ENCODE measurements at regions not wholly inside any gene's neighbourhood (a gene's known extent, or its start where the extent isn't known, plus 50 kb on each side); places are given as distances from the start of the nearest gene placed in this dataset.

DNA sequence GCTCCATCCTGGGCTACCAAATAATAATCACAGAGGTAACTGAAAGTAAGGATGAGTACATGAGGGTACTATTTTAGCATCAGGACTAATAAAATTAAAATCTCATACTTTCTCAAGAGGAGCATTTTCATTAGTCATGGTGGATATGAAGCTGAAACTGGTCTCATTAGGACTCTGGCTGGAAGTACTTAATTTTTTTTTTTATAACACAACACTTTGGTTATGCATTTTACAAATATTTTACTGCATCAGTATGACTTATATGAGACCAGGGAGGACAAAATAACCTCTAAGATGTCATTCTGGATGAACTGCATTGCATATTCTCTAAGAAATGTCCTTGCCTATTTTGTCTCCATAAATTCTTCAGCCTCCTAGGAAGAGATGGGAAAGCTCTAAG lies 290.9 kb downstream of the HLX start:
- no peak for TF ChIP-seq HCFC1 (IDR thresholded peaks at IDR 0.05; ENCODE audit: low read length)
- TF ChIP-seq, protein P1, sequence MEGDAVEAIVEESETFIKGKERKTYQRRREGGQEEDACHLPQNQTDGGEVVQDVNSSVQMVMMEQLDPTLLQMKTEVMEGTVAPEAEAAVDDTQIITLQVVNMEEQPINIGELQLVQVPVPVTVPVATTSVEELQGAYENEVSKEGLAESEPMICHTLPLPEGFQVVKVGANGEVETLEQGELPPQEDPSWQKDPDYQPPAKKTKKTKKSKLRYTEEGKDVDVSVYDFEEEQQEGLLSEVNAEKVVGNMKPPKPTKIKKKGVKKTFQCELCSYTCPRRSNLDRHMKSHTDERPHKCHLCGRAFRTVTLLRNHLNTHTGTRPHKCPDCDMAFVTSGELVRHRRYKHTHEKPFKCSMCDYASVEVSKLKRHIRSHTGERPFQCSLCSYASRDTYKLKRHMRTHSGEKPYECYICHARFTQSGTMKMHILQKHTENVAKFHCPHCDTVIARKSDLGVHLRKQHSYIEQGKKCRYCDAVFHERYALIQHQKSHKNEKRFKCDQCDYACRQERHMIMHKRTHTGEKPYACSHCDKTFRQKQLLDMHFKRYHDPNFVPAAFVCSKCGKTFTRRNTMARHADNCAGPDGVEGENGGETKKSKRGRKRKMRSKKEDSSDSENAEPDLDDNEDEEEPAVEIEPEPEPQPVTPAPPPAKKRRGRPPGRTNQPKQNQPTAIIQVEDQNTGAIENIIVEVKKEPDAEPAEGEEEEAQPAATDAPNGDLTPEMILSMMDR (IDR thresholded peaks at IDR 0.05 in 2 of 3, conservative IDR thresholded peaks at IDR 0.05 in 1 of 3; ENCODE audit: control insufficient read depth in 2 of 3, extremely low read depth in 1 of 3, insufficient read depth in 1 of 3, low read depth in 3 of 3, low read length in 3 of 3) = no peak
- no peak for TF ChIP-seq SIX5 (IDR thresholded peaks at IDR 0.05; ENCODE audit: low read depth, low read length, severe bottlenecking)
- TF ChIP-seq, protein P2, sequence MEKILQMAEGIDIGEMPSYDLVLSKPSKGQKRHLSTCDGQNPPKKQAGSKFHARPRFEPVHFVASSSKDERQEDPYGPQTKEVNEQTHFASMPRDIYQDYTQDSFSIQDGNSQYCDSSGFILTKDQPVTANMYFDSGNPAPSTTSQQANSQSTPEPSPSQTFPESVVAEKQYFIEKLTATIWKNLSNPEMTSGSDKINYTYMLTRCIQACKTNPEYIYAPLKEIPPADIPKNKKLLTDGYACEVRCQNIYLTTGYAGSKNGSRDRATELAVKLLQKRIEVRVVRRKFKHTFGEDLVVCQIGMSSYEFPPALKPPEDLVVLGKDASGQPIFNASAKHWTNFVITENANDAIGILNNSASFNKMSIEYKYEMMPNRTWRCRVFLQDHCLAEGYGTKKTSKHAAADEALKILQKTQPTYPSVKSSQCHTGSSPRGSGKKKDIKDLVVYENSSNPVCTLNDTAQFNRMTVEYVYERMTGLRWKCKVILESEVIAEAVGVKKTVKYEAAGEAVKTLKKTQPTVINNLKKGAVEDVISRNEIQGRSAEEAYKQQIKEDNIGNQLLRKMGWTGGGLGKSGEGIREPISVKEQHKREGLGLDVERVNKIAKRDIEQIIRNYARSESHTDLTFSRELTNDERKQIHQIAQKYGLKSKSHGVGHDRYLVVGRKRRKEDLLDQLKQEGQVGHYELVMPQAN (conservative IDR thresholded peaks at IDR 0.05) = no peak
- no peak for TF ChIP-seq TAF1 (IDR thresholded peaks at IDR 0.05; ENCODE audit: borderline replicate concordance, low read depth, low read length)
- TF ChIP-seq, protein P3, sequence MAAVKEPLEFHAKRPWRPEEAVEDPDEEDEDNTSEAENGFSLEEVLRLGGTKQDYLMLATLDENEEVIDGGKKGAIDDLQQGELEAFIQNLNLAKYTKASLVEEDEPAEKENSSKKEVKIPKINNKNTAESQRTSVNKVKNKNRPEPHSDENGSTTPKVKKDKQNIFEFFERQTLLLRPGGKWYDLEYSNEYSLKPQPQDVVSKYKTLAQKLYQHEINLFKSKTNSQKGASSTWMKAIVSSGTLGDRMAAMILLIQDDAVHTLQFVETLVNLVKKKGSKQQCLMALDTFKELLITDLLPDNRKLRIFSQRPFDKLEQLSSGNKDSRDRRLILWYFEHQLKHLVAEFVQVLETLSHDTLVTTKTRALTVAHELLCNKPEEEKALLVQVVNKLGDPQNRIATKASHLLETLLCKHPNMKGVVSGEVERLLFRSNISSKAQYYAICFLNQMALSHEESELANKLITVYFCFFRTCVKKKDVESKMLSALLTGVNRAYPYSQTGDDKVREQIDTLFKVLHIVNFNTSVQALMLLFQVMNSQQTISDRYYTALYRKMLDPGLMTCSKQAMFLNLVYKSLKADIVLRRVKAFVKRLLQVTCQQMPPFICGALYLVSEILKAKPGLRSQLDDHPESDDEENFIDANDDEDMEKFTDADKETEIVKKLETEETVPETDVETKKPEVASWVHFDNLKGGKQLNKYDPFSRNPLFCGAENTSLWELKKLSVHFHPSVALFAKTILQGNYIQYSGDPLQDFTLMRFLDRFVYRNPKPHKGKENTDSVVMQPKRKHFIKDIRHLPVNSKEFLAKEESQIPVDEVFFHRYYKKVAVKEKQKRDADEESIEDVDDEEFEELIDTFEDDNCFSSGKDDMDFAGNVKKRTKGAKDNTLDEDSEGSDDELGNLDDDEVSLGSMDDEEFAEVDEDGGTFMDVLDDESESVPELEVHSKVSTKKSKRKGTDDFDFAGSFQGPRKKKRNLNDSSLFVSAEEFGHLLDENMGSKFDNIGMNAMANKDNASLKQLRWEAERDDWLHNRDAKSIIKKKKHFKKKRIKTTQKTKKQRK (IDR thresholded peaks at IDR 0.05; ENCODE audit: low read depth, low read length) = no peak
- TF ChIP-seq, protein P4, sequence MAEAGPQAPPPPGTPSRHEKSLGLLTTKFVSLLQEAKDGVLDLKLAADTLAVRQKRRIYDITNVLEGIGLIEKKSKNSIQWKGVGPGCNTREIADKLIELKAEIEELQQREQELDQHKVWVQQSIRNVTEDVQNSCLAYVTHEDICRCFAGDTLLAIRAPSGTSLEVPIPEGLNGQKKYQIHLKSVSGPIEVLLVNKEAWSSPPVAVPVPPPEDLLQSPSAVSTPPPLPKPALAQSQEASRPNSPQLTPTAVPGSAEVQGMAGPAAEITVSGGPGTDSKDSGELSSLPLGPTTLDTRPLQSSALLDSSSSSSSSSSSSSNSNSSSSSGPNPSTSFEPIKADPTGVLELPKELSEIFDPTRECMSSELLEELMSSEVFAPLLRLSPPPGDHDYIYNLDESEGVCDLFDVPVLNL (IDR thresholded peaks at IDR 0.05; ENCODE audit: low read depth, low read length) = no peak
- no peak for TF ChIP-seq ESRRA (IDR thresholded peaks at IDR 0.05; ENCODE audit: low read length)
- TF ChIP-seq, protein P5, sequence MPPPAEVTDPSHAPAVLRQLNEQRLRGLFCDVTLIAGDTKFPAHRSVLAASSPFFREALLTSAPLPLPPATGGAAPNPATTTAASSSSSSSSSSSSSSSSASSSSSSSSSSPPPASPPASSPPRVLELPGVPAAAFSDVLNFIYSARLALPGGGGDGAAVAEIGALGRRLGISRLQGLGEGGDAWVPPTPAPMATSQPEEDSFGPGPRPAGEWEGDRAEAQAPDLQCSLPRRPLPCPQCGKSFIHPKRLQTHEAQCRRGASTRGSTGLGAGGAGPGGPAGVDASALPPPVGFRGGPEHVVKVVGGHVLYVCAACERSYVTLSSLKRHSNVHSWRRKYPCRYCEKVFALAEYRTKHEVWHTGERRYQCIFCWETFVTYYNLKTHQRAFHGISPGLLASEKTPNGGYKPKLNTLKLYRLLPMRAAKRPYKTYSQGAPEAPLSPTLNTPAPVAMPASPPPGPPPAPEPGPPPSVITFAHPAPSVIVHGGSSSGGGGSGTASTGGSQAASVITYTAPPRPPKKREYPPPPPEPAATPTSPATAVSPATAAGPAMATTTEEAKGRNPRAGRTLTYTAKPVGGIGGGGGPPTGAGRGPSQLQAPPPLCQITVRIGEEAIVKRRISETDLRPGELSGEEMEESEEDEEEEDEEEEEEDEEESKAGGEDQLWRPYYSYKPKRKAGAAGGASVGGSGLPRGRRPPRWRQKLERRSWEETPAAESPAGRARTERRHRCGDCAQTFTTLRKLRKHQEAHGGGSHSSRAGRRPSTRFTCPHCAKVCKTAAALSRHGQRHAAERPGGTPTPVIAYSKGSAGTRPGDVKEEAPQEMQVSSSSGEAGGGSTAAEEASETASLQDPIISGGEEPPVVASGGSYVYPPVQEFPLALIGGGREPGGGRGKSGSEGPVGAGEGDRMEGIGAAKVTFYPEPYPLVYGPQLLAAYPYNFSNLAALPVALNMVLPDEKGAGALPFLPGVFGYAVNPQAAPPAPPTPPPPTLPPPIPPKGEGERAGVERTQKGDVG (CRISPR knock-in tag; IDR thresholded peaks at IDR 0.05) = no peak
- TF ChIP-seq NR2C2 (IDR thresholded peaks at IDR 0.05; ENCODE audit: borderline replicate concordance, control insufficient read depth, insufficient read length, low read depth) = no peak
- no peak for TF ChIP-seq MEF2A (IDR thresholded peaks at IDR 0.05; ENCODE audit: insufficient read depth, low read depth, low read length)
